GM21825 (cell line): ENCODE measurements at regions not wholly inside any gene's neighbourhood (a gene's known extent, or its start where the extent isn't known, plus 50 kb on each side); places are given as distances from the start of the nearest gene placed in this dataset.
"Not testable (repeated sequence)": the region's sequence is repeated elsewhere in the genome, so short reads cannot be mapped to it uniquely, and the experiment has no call there.

Source experiments
- ATAC-seq: cut with Tn5 transposase; IDR thresholded peaks from one replicate; pipeline ENCODE4 v1.9.1; 2021; ENCODE audit warnings: mild to moderate bottlenecking, moderate library complexity; ENCODE audit not compliant: unreplicated experiment

- ATAC-seq = no peak
Observed at GRCh38 chr15:81839387-81839786, 206.4 kb downstream of the MEX3B start.

GRCh38 chr15:81835731-81836130, 210.1 kb downstream of the MEX3B start:
- ATAC-seq = no peak

DNA sequence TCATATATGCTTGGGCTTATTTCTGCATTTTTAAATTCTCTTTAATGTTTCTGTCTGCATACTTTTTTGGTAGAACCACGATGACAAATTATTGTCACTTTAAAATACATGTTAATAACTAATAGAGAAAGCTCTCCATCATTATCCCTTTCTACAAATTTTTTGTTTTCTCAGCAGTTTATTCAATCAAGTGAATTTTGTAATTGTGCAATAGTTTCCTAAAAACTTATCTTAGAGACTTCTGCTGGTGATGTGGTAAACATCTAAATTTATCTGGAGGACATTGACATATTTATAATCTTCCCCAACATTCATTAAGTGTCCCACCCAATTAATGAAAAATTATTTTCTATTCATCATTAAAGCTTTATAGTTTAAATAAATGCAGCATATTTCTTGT, 215.3 kb downstream of the MEX3B start:
- no peak for ATAC-seq

DNA sequence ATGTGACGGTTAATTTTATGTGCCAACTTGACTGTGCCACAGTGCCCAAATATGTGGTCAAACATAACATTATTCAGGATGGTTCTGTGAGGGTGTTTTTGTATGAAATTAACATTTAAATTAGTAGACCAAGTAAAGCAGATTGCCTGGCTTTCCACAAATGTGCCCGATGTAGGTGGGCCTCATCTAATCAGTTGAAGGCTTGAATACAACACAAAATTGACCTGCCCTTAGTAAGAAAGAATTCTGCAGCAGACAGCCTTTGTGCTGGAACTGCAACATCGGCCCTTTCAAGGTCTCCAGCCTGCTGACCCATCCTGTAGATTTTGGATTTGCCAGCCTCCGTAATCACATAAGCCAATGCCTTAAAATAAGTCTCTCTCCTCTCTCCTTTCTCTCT, 215.9 kb downstream of the MEX3B start:
- no peak for ATAC-seq

GRCh38 chr15:81828135-81828534, 217.7 kb downstream of the MEX3B start:
- ATAC-seq = no peak

DNA sequence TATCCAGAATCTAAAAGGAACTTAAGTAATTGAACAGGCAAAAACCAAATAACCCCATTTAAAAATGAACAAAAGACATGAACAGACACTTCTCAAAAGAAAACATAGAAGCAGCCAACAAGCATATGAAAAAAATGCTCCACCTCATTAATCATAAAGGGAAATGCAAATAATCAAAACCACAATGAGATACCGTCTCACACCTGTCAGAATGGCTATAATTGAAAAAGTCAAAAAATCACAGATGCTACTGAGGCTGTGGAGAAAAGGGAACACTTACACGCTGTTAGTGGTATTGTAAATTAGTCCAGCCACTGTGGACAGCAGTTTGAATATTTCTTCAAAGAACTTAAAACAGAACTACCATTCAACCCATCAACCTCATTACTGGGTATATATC, 220.7 kb downstream of the MEX3B start:
- no peak for ATAC-seq

- ATAC-seq = not testable (repeated sequence)
Observed at GRCh38 chr15:81822587-81822986, 223.2 kb downstream of the MEX3B start.

- no peak for ATAC-seq
Observed at GRCh38 chr15:81819924-81820635, 225.7 kb downstream of the MEX3B start.

DNA sequence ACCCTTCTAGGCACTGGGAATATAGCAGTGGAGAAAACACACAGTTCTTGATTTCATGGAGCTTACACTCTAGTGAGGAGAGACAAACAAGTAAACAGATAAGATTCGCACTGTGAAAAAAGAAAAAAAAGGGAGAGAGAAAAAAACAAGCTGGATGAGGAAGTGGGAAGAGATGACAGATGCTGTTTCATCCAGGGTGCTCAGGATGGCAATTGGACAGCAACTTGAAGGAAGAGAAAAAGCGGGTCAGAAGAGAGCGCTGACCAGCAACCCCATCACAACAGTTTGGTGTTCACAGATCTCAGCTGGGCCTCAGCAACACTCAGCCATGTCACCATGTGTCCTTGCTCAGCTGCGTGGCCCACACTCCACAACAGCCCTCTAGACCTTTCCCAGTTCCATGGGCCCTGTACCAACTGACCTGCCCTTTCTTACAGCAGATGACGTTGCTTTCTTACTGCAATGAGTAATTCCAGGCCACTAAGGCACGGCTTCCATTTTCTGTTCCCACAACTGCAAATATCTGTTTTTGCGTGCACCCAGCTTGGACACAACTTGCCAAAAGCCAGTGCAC, 230.8 kb downstream of the MEX3B start:
- ATAC-seq = no peak

DNA sequence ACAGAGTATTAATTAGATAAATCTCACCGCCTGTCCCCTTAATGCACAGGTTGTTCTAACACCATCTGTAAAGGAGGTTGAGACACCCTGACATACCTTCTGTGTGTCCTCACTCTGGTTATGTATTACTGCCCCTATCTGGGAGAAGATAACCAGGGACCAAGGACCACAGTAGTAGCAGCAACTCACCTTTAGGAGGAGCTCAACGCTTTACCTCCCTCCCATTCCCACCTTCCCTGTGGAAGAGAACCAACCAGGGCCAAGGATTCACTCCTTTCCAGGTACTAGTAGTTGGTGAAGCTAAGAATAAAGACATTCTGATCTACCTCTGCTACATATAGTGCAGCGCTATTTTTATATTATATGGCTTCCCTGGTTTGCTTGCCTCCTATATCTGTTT, 232.6 kb downstream of the MEX3B start:
- no peak for ATAC-seq

GRCh38 chr15:81812456-81812855, 233.4 kb downstream of the MEX3B start:
- no peak for ATAC-seq

DNA sequence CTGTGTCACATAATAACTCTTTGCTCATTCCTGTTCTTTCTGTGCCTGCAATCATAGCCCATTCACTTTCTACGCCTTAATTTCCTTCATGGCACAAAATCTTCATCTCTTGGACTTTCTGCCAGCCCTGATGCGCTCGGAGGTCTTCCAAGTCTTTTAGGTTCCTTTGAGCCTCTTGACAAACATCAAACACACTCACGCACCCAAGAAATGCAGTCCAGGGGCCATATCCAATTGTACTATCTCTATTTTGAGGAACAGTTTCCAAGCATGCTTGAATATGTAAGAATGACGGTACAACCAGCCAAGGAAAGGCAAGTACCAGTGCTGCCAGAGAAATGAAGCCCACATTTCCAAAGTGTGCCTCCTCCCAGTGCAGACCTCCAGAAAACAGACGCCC, 234.1 kb downstream of the MEX3B start:
- no peak for ATAC-seq

DNA sequence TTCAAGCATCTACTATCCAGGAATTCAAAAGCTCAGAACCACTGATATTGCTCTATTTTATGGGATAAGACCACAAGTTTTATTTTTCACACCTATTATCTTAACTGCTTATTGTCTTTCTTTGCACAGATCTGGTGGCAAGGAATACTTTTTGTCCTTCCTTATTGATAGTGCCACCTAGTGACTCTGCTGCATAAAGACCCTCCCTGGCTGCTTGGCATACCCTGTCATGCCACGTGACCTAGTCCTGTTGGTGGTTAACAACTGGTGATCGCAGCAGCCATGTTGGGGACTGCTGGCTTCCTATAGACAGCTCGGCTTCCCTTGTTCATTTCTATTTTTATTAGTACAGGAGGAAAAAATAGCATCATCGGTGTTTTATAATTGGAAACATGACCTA, 236.3 kb downstream of the MEX3B start:
- no peak for ATAC-seq

DNA sequence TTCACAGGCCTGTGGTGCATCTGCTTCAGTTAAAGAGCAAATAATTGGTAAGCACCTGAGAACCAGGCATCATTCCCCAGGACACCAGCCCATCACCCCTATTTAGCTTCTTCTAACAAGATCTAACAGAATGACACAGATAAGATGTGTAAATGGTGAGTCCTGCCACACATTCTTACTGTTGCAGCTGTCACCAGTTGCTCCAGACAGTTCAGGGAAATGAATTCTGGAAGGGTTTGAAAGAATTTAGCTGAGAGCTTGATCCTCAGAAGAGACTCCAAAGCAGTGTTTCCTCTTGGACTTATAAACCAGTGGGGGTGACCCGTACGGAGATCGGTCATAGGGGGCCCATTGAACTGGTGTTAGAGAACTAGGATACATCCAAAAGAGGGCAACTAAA, 238.0 kb downstream of the MEX3B start:
- no peak for ATAC-seq

DNA sequence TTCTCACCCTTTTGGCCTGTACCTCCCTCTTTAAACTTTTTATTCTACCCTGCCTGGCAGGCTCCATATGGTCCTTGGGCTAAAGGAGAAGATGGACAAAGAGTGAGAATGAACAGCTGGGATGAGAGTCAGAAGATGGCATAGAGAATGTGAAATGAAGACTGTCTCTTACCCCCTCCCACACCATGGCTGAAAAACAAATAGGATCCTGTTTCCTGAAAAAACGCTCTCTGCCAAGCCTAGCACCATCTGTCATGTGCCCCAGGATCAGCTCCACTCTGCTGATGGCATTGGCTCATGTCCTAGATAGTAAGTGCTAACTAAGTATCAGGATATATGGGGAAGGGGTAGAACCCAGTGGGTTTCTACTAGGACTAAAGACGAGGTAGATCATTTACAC, 238.6 kb downstream of the MEX3B start:
- ATAC-seq = no peak

GRCh38 chr15:81795899-81796298, 249.9 kb downstream of the MEX3B start:
- ATAC-seq = no peak

DNA sequence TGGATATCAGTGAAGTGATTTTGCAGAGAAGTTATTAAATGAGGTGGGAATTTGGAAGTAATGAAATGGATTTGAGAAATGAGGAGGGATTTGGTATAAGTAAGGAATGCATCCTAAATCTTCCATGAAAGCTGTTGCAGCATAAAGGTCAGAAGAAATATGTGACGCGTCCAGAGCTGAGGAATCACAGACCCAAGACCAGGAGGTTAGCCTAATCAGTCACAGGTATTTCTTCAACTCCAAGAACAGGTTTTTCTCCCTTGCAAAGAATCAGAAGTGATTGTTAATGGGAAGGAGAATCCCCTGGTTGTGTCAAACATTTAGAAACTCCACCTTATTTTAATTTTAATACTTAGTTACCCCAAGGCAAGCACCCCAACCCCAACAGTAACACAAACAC, 253.2 kb downstream of the MEX3B start:
- ATAC-seq = no peak

DNA sequence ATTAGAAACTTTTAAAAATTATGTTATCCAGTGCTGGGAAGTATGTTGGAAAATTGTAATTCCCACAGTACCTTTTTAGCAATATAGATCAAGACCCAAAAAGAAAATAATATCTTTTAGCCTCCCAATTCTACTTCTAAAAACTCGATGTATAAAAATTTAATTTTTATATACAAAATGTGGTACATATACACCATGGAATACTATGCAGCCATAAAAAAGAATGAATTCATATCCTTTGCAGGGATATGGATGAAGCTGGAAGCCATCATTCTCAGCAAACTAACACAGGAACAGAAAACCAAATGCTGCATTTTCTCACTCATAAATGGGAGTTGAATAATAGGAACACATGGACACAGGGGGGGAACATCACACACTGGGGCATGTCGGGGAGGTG, 254.5 kb downstream of the MEX3B start:
- ATAC-seq = not testable (repeated sequence)

- ATAC-seq = no peak
Observed at GRCh38 chr15:81789403-81789802, 256.4 kb downstream of the MEX3B start.

GRCh38 chr15:81786776-81787175, 259.0 kb downstream of the MEX3B start:
- ATAC-seq = no peak

- no peak for ATAC-seq
Observed at GRCh38 chr15:81785679-81786078, 260.1 kb downstream of the MEX3B start.

DNA sequence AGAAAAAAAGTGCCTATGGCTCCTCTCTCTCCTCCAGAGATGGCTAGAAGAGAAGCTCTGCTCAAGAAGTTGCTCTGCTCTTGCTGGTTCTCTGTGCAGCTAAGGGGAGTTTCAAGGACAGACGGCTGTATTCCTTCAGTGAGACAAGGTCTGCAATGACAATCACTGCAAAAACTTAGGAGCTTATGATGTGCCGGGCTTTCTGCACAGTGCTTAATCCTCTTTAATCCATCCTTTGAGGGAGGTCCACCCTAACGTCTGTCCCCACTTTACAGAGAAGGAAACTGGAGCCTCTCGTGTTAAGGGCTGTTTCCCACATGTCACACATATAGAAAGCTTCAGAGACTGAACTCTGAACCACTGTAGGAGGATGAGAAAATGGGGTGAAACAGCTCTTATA, 260.6 kb downstream of the MEX3B start:
- ATAC-seq = no peak

DNA sequence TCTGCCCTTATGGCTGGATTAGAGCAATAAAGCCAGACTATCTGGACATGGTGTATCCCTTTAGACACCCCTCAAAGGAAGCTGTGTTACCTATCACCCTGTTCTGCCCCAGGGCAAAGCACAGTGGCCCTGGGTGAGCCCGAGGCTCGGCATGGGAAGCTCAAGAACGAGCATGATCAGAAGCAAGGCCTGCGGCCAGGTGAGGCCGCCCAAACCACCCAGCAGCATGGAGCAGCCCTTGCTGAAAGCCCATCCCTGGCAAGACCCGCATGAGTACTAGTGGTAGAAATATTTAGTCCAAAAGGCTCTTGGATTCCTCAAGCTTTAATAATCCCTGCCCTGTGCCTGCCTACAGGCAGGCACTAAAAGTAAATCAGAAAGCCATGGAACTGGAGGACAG, 261.1 kb downstream of the MEX3B start:
- ATAC-seq = no peak
